A673 (cell line): ENCODE measurements at regions not wholly inside any gene's neighbourhood (a gene's known extent, or its start where the extent isn't known, plus 50 kb on each side); places are given as distances from the start of the nearest gene placed in this dataset.

Source experiments
- EZH2 ChIP-seq: fragments of 200-600 bp; sonication (generic); IDR thresholded peaks from 2 replicates; pipeline ENCODE4 v1.6.1; 2017; ENCODE audit warnings: borderline replicate concordance, low read depth, mild to moderate bottlenecking, mixed read lengths, antibody characterized with exemption, low read length; ENCODE audit not compliant: poor library complexity, severe bottlenecking
- TF ChIP-seq, protein P1 (sequence below): fragments of 300-800, 200-600 bp; sonication (generic); conservative IDR thresholded peaks from 2 replicates; pipeline ENCODE4 v1.5.1; 2017; ENCODE audit warnings: low read depth, mild to moderate bottlenecking, antibody characterized with exemption, low read length, moderate library complexity, mixed read lengths

DNA sequence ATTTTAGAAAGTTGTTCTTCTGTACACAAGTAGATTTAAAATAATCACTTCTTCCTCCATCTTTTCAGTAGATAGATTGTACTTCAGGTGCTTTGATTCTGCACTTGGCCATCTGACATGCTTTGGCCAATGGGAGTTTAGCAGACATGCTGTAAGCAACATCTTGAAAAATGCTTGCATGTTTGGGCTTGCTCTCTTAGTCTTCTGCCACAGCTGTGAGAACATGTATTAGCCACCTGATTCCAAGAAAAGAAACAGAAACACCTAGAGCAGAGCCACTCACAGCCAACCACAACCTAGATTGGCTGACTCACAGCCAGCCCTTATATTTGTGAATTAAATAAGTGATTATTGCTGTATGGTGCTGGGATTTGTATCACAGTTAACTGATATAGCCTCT lies 70.2 kb upstream of the GADL1 start:
- TF ChIP-seq, protein P1, sequence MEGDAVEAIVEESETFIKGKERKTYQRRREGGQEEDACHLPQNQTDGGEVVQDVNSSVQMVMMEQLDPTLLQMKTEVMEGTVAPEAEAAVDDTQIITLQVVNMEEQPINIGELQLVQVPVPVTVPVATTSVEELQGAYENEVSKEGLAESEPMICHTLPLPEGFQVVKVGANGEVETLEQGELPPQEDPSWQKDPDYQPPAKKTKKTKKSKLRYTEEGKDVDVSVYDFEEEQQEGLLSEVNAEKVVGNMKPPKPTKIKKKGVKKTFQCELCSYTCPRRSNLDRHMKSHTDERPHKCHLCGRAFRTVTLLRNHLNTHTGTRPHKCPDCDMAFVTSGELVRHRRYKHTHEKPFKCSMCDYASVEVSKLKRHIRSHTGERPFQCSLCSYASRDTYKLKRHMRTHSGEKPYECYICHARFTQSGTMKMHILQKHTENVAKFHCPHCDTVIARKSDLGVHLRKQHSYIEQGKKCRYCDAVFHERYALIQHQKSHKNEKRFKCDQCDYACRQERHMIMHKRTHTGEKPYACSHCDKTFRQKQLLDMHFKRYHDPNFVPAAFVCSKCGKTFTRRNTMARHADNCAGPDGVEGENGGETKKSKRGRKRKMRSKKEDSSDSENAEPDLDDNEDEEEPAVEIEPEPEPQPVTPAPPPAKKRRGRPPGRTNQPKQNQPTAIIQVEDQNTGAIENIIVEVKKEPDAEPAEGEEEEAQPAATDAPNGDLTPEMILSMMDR, result no peak
- TF ChIP-seq EZH2, result no peak
